NCI-H1436 (cell line): ENCODE measurements at regions not wholly inside any gene's neighbourhood (a gene's known extent, or its start where the extent isn't known, plus 50 kb on each side); places are given as distances from the start of the nearest gene placed in this dataset.

Experiments
- DNase-seq: peaks from one replicate; lab custom pipeline; 2025; lab: John Stamatoyannopoulos, UW

DNA sequence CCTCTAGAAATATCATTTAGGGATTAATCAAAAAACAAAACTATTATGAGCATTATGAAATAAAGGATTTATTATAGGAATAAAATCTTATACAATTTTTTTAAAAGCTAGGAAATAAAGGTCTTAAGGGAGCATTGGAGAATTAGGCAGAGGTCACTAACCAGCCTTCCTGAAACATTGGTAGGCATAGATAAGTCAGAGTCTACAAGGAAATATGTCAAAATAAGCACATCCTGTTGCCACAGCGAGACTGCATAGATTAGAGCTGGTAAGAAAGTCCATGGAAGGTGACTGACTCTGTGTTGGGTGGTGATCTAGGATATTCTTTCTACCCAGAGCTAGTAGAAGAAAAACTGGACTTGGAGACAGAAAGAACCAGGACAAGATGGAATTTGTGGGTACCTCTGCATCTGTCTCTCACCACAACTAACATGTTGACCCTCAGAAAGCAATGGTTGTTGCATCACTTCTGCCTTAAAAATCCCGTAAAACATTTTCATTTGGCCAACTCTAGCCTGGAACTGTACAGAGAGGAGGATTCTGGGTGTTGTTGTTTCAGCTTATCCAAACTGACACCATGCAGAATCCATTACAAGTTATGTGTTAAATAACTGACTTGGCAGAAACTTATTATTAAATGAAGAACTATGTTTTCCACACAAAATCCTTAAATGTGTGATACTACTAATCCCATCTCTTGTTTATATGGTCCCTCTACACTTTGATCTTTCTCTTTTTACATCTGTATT lies 77.1 kb downstream of the FBXO5 start:
- no peak for DNase-seq

DNA sequence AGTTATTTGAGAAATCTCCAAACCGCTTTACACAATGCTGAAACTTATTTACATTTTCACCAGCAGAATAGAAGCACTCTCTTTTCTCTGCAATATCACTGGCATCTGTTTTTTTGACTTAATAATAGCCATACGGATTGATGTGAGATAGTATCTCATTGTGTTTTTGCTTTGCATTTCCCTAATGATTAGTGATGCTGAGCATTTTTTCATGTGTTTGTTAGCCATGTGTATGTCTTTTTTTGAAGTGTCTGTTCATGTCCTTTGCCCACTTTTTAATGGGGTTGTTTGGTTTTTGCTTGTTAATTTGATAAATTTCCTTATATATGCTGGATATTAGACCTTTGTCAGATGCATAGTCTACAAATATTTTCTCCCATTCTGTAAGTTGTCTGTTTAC lies 73.6 kb downstream of the FBXO5 start:
- DNase-seq, result no peak

- DNase-seq, result no peak
Measured at GRCh38 chr6:152916035-152916434, 66.8 kb downstream of the FBXO5 start.

DNA sequence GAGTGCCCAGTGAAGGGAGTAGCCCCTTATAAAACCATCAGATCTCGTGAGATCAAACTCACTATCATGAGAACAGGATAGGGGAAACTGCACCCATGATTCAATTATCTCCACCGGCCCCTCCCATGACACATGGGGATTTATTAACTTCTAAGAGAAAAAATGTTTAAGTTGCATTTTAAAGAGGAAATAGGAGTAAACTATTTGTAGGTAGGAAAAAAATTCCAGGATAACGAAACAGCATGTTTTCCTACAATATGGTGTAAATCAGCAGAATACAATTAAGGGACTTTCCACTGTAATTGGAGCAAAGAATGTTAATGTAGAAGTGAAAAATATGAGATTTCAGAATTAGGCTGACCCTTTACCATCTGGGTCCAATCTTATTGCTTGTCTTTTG lies 63.9 kb downstream of the FBXO5 start:
- no peak for DNase-seq

DNA sequence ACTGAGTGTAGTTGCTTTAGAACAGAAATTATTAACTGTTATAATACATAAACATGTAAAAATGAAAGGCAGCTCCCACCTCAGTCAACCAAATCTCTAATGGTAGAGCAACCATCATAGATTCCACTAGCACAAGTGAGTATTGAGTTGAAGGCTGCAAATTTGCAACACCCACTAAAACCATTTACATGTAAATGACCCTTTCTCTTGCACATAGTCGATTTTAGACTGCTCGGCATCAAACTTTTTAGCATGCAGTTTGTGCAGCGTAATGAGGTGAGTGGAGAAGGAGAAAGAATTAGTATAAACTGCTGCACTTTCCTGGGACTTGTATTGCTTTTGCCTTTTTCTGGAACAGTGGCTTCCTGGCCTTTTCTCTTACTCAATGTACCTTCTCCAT lies 62.8 kb downstream of the FBXO5 start:
- DNase-seq, result no peak
